ENCODE measurements at regions not wholly inside any gene's neighbourhood (a gene's known extent, or its start where the extent isn't known, plus 50 kb on each side); places are given as distances from the start of the nearest gene placed in this dataset.
"Not testable (repeated sequence)": the region's sequence is repeated elsewhere in the genome, so short reads cannot be mapped to it uniquely, and the experiment has no call there.

DNA sequence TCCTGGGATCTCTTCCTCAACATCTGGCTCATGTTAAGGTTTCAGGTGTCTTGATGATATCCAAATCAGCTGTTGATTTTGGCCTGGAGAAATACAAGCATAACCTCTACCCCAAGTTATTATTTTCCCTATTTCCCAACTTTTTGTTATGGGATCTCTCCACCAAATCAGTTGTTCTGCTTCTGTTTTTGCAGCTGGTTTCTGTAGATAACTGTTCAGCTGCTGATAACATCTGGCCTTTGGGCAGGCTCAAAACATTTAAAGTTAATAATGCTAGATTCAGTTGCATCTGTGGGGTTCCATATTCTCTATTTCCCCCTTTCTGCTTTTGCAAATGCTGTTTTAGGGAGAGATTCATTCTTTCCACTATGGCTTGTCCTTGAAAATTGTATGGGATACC lies 430.0 kb upstream of the SGO1 start:
- TF ChIP-seq, protein P1, sequence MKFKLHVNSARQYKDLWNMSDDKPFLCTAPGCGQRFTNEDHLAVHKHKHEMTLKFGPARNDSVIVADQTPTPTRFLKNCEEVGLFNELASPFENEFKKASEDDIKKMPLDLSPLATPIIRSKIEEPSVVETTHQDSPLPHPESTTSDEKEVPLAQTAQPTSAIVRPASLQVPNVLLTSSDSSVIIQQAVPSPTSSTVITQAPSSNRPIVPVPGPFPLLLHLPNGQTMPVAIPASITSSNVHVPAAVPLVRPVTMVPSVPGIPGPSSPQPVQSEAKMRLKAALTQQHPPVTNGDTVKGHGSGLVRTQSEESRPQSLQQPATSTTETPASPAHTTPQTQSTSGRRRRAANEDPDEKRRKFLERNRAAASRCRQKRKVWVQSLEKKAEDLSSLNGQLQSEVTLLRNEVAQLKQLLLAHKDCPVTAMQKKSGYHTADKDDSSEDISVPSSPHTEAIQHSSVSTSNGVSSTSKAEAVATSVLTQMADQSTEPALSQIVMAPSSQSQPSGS (CRISPR knock-in tag; IDR thresholded peaks at IDR 0.05; ENCODE audit: borderline replicate concordance, low read depth) = not testable (repeated sequence)
- TF ChIP-seq JUN (CRISPR knock-in tag; IDR thresholded peaks at IDR 0.05); SP1 (CRISPR knock-in tag; conservative IDR thresholded peaks at IDR 0.05); CTCF (IDR thresholded peaks at IDR 0.05); NR1H2 (CRISPR knock-in tag; IDR thresholded peaks at IDR 0.05): not testable (repeated sequence)
- TF ChIP-seq, protein P2, sequence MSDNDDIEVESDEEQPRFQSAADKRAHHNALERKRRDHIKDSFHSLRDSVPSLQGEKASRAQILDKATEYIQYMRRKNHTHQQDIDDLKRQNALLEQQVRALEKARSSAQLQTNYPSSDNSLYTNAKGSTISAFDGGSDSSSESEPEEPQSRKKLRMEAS (CRISPR knock-in tag; IDR thresholded peaks at IDR 0.05) = not testable (repeated sequence)
